ENCODE measurements at regions not wholly inside any gene's neighbourhood (a gene's known extent, or its start where the extent isn't known, plus 50 kb on each side); places are given as distances from the start of the nearest gene placed in this dataset.
"Not testable (repeated sequence)": the region's sequence is repeated elsewhere in the genome, so short reads cannot be mapped to it uniquely, and the experiment has no call there.

GRCh38 chr14:23727566-23728335, 91.6 kb downstream of the DHRS2 start:
- intact Hi-C loops (cut with DNase I; ENCODE audit: low total_unique reads): no loop called here
- Histone ChIP-seq H3K27me3 (no peaks in the 10 kb centered on the region), H3K4me3 (no peak overlapping the region), H3K27ac (no peak overlapping the region), H3K9me3 (no peaks in the 10 kb centered on the region), H3K4me1 (no peaks in the 10 kb centered on the region), H3K36me3 (no peaks in the 10 kb centered on the region)
- DNase-seq (ENCODE audit: low spot score in 2 of 2): no peak
- TF ChIP-seq CTCF (IDR thresholded peaks at IDR 0.05) (no peak), POLR2AphosphoS5 (IDR thresholded peaks at IDR 0.05) (no peak), POLR2A (IDR thresholded peaks at IDR 0.05) (no peak)

GRCh38 chr14:23728791-23729190, 92.6 kb downstream of the DHRS2 start:
- Histone ChIP-seq H3K36me3 (no peaks in the 10 kb centered on the region), H3K27ac (no peak overlapping the region), H3K4me3 (no peak overlapping the region), H3K27me3 (no peaks in the 10 kb centered on the region), H3K9me3 (no peaks in the 10 kb centered on the region), H3K4me1 (no peaks in the 10 kb centered on the region)
- TF ChIP-seq POLR2A (IDR thresholded peaks at IDR 0.05) (no peak), CTCF (IDR thresholded peaks at IDR 0.05) (no peak), POLR2AphosphoS5 (IDR thresholded peaks at IDR 0.05) (no peak)
- DNase-seq (ENCODE audit: low spot score in 2 of 2): no peak
- intact Hi-C loops (cut with DNase I; ENCODE audit: low total_unique reads): no loop called here

GRCh38 chr14:23729720-23730387, 93.7 kb downstream of the DHRS2 start:
- intact Hi-C loops (cut with DNase I; ENCODE audit: low total_unique reads): no loop called here
- no peak for DNase-seq (ENCODE audit: low spot score in 2 of 2)
- H3K4me1 ChIP-seq: no peaks in the 10 kb centered on the region
- no peaks in the 10 kb centered on the region for H3K36me3 ChIP-seq
- H3K27ac ChIP-seq: no peak overlapping the region
- H3K9me3 ChIP-seq: no peaks in the 10 kb centered on the region
- H3K27me3 ChIP-seq: no peaks in the 10 kb centered on the region
- peak in 1 of 3 donors; percentile 10 for TF ChIP-seq CTCF (IDR thresholded peaks at IDR 0.05)
- no peak for TF ChIP-seq POLR2AphosphoS5 (IDR thresholded peaks at IDR 0.05)
- no peak for TF ChIP-seq POLR2A (IDR thresholded peaks at IDR 0.05)
- no peak overlapping the region for H3K4me3 ChIP-seq

- Histone ChIP-seq H3K36me3 (no peaks in the 10 kb centered on the region), H3K9me3 (peaks cover 0 to 8% of the 10 kb centered on the region in 2 donors), H3K4me1 (no peaks in the 10 kb centered on the region), H3K4me3 (no peak overlapping the region), H3K27me3 (no peaks in the 10 kb centered on the region), H3K27ac (no peak overlapping the region)
- intact Hi-C loops (cut with DNase I; ENCODE audit: low total_unique reads): no loop called here
- TF ChIP-seq POLR2A (IDR thresholded peaks at IDR 0.05) (no peak), CTCF (IDR thresholded peaks at IDR 0.05) (no peak), POLR2AphosphoS5 (IDR thresholded peaks at IDR 0.05) (no peak)
- no peak for DNase-seq (ENCODE audit: low spot score in 2 of 2)
Measured at GRCh38 chr14:23735394-23735793, 99.2 kb downstream of the DHRS2 start.

GRCh38 chr14:23744368-23744767, 108.2 kb downstream of the DHRS2 start:
- H3K4me3 ChIP-seq; H3K27me3 ChIP-seq; DNase-seq (ENCODE audit: low spot score in 2 of 2); intact Hi-C loops (cut with DNase I; ENCODE audit: low total_unique reads); H3K27ac ChIP-seq; H3K9me3 ChIP-seq; H3K4me1 ChIP-seq; H3K36me3 ChIP-seq: not testable (repeated sequence)
